ENCODE measurements at regions not wholly inside any gene's neighbourhood (a gene's known extent, or its start where the extent isn't known, plus 50 kb on each side); places are given as distances from the start of the nearest gene placed in this dataset.

DNA sequence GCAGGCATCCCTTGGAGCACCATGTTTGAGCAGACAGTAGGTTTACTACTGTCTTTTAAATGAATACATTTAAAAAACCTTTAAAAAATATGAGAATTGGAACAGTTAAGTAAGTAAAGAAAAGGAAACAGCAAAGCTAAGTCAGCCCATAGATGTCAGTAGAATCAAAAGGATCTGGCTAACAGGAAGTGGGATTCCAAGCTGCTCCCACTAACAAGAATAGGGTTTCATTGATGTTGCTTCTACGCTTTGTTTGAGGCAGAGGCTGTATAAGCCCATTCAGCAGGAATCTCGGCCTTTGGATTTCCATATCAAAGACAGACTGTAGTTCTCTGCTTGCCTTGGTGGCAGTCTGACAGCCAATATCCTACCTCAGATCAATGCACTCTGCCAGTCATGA, 122.9 kb upstream of the ELAC2 start:
- H4K5ac ChIP-seq (ENCODE audit: insufficient read length, low read depth, low read length), result no peak overlapping the region
- no peak overlapping the region for H2BK20ac ChIP-seq (ENCODE audit: low read length)
- no peak overlapping the region for H3K14ac ChIP-seq (ENCODE audit: insufficient read length)
- ChIA-PET POLR2A (ENCODE audit: partially characterized antibody) (no interaction called here), CTCF (ENCODE audit: partially characterized antibody) (interaction anchor here (1.0 kb wide), 2 partner anchors 10 to 42 kb away, joined by 3 read pairs; no protein-coding TSS in a partner anchor)
- H3K79me1 ChIP-seq (ENCODE audit: low read depth, low read length), result no peaks in the 10 kb centered on the region
- no peak overlapping the region for H2BK120ac ChIP-seq (replicated peaks; ENCODE audit: low read depth, low read length)
- no peak overlapping the region for H4K91ac ChIP-seq (replicated peaks; ENCODE audit: insufficient read length, low read length)
- 0 out of 7 replicates have a peak, but pooled peaks cover 0 to 2% (median 0%) of the 10 kb centered on the region in 4 experiments for H3K4me1 ChIP-seq (replicated peaks in 1 of 4; ENCODE audit: control insufficient read depth in 3 of 4, insufficient read depth in 4 of 4, low read length in 3 of 4)
- H3K79me2 ChIP-seq (ENCODE audit: control insufficient read depth in 1 of 2, insufficient read depth in 2 of 2, low read length in 2 of 2), result no peaks in the 10 kb centered on the region
- 11% methylated on average over 2 of the region's 2 CpGs; no CpG with 5 or more reads in 1 of the 2 experiments for WGBS, 2 experiments (ENCODE audit: extremely low coverage in 1 of 2, insufficient coverage in 1 of 2, insufficient read length in 1 of 2, insufficient replicate concordance in 2 of 2, low coverage in 1 of 2, low lambda C conversion rate in 2 of 2, missing lambda C conversion rate in 1 of 2)
- 0 out of 2 replicates have a peak overlapping the region, but pooled peaks have one; percentile 47 for H2BK5ac ChIP-seq (ENCODE audit: low read depth, low read length)
- no peaks in the 10 kb centered on the region for H4K20me1 ChIP-seq (replicated peaks in 1 of 2; ENCODE audit: control insufficient read depth in 1 of 2, insufficient read depth in 2 of 2, low read length in 2 of 2)
- H3K4me3 ChIP-seq (ENCODE audit: extremely low read depth in 1 of 4, insufficient read depth in 2 of 4, low read depth in 3 of 4, low read length in 4 of 4), result peak overlapping the region in 1 of 4 experiments; percentile 22; a peak in 1 of 8 replicates
- no peaks in the 10 kb centered on the region for H3K23me2 ChIP-seq (ENCODE audit: low read depth, low read length)
- H2BK15ac ChIP-seq (ENCODE audit: low read length), result no peak overlapping the region
- no peak overlapping the region for H2BK12ac ChIP-seq (ENCODE audit: low read depth, low read length)
- H3K56ac ChIP-seq (replicated peaks; ENCODE audit: insufficient read length, low read depth, low read length), result no peak overlapping the region
- no peak overlapping the region for H3K4ac ChIP-seq (replicated peaks; ENCODE audit: insufficient read length, low read depth, low read length)
- peak overlapping the region; percentile 46 to 47; a peak in 3 of 4 replicates for H3K4me2 ChIP-seq (ENCODE audit: insufficient read depth in 1 of 2, low read depth in 2 of 2, low read length in 2 of 2)
- H3K27ac ChIP-seq (ENCODE audit: low read depth, low read length), result no peak overlapping the region
- H3K9ac ChIP-seq (replicated peaks in 1 of 4; ENCODE audit: extremely low read depth in 1 of 4, low read depth in 3 of 4, low read length in 3 of 4), result no peak overlapping the region
- no peaks in the 10 kb centered on the region; a peak in 1 of 7 replicates for H3K27me3 ChIP-seq (replicated peaks in 1 of 4; ENCODE audit: control insufficient read depth in 3 of 4, extremely low read depth in 1 of 4, insufficient read depth in 3 of 4, low read length in 3 of 4)
- H3K18ac ChIP-seq (ENCODE audit: extremely low read depth, low read length), result no peak overlapping the region
- H3K36me3 ChIP-seq (ENCODE audit: control insufficient read depth in 2 of 4, insufficient read depth in 4 of 4, low read length in 3 of 4), result no peaks in the 10 kb centered on the region; a peak in 1 of 8 replicates
- H2AFZ ChIP-seq (ENCODE audit: low read length), result no peak overlapping the region
- no peak overlapping the region for H2AK5ac ChIP-seq (ENCODE audit: low read depth, low read length)
- FAIRE-seq, result peak; percentile 93
- peak; percentile 33 to 46 for DNase-seq (ENCODE audit: low read depth in 1 of 2, low spot score in 2 of 2)
- no peak overlapping the region for H3K23ac ChIP-seq (ENCODE audit: insufficient read length)
- H3K9me3 ChIP-seq (ENCODE audit: insufficient read depth in 2 of 2, low read depth in 1 of 2, low read length in 1 of 2), result peaks cover 17% of the 10 kb centered on the region in 2 experiments
- H4K8ac ChIP-seq (ENCODE audit: extremely low read depth, insufficient read depth, low read length), result no peak overlapping the region
- no peak for TF ChIP-seq SP2 (IDR thresholded peaks at IDR 0.05; ENCODE audit: low read length)
- TF ChIP-seq KDM1A (IDR thresholded peaks at IDR 0.05; ENCODE audit: borderline replicate concordance, low read length), result no peak
- TF ChIP-seq NRF1 (IDR thresholded peaks at IDR 0.05; ENCODE audit: low read depth, low read length), result no peak
- TF ChIP-seq, protein P1, sequence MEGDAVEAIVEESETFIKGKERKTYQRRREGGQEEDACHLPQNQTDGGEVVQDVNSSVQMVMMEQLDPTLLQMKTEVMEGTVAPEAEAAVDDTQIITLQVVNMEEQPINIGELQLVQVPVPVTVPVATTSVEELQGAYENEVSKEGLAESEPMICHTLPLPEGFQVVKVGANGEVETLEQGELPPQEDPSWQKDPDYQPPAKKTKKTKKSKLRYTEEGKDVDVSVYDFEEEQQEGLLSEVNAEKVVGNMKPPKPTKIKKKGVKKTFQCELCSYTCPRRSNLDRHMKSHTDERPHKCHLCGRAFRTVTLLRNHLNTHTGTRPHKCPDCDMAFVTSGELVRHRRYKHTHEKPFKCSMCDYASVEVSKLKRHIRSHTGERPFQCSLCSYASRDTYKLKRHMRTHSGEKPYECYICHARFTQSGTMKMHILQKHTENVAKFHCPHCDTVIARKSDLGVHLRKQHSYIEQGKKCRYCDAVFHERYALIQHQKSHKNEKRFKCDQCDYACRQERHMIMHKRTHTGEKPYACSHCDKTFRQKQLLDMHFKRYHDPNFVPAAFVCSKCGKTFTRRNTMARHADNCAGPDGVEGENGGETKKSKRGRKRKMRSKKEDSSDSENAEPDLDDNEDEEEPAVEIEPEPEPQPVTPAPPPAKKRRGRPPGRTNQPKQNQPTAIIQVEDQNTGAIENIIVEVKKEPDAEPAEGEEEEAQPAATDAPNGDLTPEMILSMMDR (IDR thresholded peaks at IDR 0.05; ENCODE audit: control extremely low read depth in 1 of 3, insufficient read depth in 1 of 3, low read depth in 1 of 3, low read length in 3 of 3), result peak in 2 of 3 experiments; percentile 27 to 59; a peak in 2 of 4 replicates
- TF ChIP-seq SIN3A (conservative IDR thresholded peaks at IDR 0.05 in 1 of 2, IDR thresholded peaks at IDR 0.05 in 1 of 2; ENCODE audit: low read depth in 1 of 2, low read length in 2 of 2), result peak in 1 of 2 experiments; percentile 49; a peak in 1 of 4 replicates
- 0 out of 2 replicates have a peak, but pooled peaks have one; percentile 33 for TF ChIP-seq POU5F1 (IDR thresholded peaks at IDR 0.05; ENCODE audit: low read depth, low read length)
- TF ChIP-seq, protein P2, sequence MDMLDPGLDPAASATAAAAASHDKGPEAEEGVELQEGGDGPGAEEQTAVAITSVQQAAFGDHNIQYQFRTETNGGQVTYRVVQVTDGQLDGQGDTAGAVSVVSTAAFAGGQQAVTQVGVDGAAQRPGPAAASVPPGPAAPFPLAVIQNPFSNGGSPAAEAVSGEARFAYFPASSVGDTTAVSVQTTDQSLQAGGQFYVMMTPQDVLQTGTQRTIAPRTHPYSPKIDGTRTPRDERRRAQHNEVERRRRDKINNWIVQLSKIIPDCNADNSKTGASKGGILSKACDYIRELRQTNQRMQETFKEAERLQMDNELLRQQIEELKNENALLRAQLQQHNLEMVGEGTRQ (IDR thresholded peaks at IDR 0.05; ENCODE audit: low read length), result no peak
- TF ChIP-seq KDM4A (IDR thresholded peaks at IDR 0.05; ENCODE audit: low read depth, low read length, severe bottlenecking), result no peak
- TF ChIP-seq TEAD4 (IDR thresholded peaks at IDR 0.05; ENCODE audit: low read depth, low read length), result peak; percentile 17; the same call in 1 of the 2 replicates
